Gastroesophageal sphincter (tissue), 3 donors: ENCODE measurements at regions not wholly inside any gene's neighbourhood (a gene's known extent, or its start where the extent isn't known, plus 50 kb on each side); places are given as distances from the start of the nearest gene placed in this dataset.

Experiments
- POLR2A ChIP-seq, 2 donors: fragments of 450-650 bp; IDR thresholded peaks; one replicate each; pipeline ENCODE4 v1.6.1; 2017; ENCODE audit warnings: antibody characterized with exemption in 2 of 2, mild to moderate bottlenecking in 2 of 2, moderate library complexity in 1 of 2
- TF ChIP-seq, protein P1 (sequence below), 4 experiments: fragments of 200-600 bp in 2 of 4; fragments of 450-650 bp in 2 of 4; sonication (generic) in 1 of 4; IDR thresholded peaks; one replicate each; pipeline ENCODE4 v1.5.1; 2017 to 2019; ENCODE audit warnings: antibody characterized with exemption in 4 of 4, mild to moderate bottlenecking in 2 of 4, moderate library complexity in 2 of 4

- TF ChIP-seq, protein P1, sequence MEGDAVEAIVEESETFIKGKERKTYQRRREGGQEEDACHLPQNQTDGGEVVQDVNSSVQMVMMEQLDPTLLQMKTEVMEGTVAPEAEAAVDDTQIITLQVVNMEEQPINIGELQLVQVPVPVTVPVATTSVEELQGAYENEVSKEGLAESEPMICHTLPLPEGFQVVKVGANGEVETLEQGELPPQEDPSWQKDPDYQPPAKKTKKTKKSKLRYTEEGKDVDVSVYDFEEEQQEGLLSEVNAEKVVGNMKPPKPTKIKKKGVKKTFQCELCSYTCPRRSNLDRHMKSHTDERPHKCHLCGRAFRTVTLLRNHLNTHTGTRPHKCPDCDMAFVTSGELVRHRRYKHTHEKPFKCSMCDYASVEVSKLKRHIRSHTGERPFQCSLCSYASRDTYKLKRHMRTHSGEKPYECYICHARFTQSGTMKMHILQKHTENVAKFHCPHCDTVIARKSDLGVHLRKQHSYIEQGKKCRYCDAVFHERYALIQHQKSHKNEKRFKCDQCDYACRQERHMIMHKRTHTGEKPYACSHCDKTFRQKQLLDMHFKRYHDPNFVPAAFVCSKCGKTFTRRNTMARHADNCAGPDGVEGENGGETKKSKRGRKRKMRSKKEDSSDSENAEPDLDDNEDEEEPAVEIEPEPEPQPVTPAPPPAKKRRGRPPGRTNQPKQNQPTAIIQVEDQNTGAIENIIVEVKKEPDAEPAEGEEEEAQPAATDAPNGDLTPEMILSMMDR (IDR thresholded peaks at IDR 0.05) = no peak
- no peak for TF ChIP-seq POLR2A (IDR thresholded peaks at IDR 0.05)
Measured at GRCh38 chr4:81573840-81574239, 102.1 kb upstream of the RASGEF1B start.
